BE2C (cell line): ENCODE measurements at regions not wholly inside any gene's neighbourhood (a gene's known extent, or its start where the extent isn't known, plus 50 kb on each side); places are given as distances from the start of the nearest gene placed in this dataset.

Experiments
- DNase-seq: peaks from one replicate; pipeline ENCODE4 v3.0.0-alpha.2; 2020
- H3K27me3 ChIP-seq: fragments of 250-450 bp; sonication (Bioruptor Pico); 2 replicates; pipeline ENCODE4 v1.5.1; 2020; ENCODE audit warnings: mild to moderate bottlenecking
- H3K36me3 ChIP-seq: fragments of 250-450 bp; sonication (Bioruptor Pico); 2 replicates; pipeline ENCODE4 v1.5.1; 2020; ENCODE audit warnings: mild to moderate bottlenecking
- H3K4me1 ChIP-seq: fragments of 250-450 bp; sonication (Bioruptor Pico); 2 replicates; pipeline ENCODE4 v1.5.1; 2020
- H3K4me3 ChIP-seq: 2 replicates; pipeline ENCODE4 v1.5.1; 2011; ENCODE audit warnings: low read depth, low read length
- H3K9me3 ChIP-seq: fragments of 250-450 bp; sonication (Bioruptor Pico); 2 replicates; pipeline ENCODE4 v1.5.1; 2020
- TF ChIP-seq, protein P1 (sequence below): IDR thresholded peaks from 2 replicates; pipeline ENCODE4 v1.5.1; 2012; ENCODE audit warnings: mild to moderate bottlenecking, low read depth, low read length

GRCh38 chr6:117072134-117072533 is 193.2 kb upstream of the VGLL2 start:
- H3K36me3 ChIP-seq: no peaks in the 10 kb centered on the region
- H3K4me1 ChIP-seq: no peaks in the 10 kb centered on the region
- TF ChIP-seq, protein P1, sequence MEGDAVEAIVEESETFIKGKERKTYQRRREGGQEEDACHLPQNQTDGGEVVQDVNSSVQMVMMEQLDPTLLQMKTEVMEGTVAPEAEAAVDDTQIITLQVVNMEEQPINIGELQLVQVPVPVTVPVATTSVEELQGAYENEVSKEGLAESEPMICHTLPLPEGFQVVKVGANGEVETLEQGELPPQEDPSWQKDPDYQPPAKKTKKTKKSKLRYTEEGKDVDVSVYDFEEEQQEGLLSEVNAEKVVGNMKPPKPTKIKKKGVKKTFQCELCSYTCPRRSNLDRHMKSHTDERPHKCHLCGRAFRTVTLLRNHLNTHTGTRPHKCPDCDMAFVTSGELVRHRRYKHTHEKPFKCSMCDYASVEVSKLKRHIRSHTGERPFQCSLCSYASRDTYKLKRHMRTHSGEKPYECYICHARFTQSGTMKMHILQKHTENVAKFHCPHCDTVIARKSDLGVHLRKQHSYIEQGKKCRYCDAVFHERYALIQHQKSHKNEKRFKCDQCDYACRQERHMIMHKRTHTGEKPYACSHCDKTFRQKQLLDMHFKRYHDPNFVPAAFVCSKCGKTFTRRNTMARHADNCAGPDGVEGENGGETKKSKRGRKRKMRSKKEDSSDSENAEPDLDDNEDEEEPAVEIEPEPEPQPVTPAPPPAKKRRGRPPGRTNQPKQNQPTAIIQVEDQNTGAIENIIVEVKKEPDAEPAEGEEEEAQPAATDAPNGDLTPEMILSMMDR: no peak
- H3K4me3 ChIP-seq: no peak overlapping the region
- no peaks in the 10 kb centered on the region for H3K9me3 ChIP-seq
- H3K27me3 ChIP-seq: no peaks in the 10 kb centered on the region
- peak; percentile 10 for DNase-seq

- TF ChIP-seq, protein P1: no peak
- no peak for DNase-seq
- Histone ChIP-seq H3K36me3 (no peaks in the 10 kb centered on the region), H3K4me1 (no peaks in the 10 kb centered on the region), H3K9me3 (no peaks in the 10 kb centered on the region), H3K27me3 (no peaks in the 10 kb centered on the region), H3K4me3 (no peak overlapping the region)
These were observed 192.6 kb upstream of the VGLL2 start for GRCh38 chr6:117072781-117073180.

DNA sequence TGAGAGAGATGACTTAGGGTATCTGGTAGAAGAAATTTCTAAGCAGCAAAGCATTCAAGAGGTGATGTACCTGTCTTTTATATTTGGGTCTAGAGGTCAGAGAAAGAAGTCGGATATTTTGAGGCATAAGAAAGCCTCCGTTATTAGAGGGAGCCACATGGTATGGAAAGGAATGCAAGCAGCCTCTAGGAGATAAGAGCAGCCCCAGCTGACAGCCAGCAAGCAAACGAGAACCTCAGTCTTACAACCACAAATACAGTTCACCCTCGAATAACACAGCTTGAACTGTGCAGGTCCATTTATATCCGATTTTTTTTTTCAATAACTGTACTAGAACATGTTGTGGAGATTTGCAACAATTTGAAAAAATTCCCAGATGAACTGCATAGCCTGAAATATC is 190.7 kb upstream of the VGLL2 start:
- Histone ChIP-seq H3K4me3 (no peak overlapping the region), H3K27me3 (no peaks in the 10 kb centered on the region), H3K9me3 (no peaks in the 10 kb centered on the region), H3K4me1 (no peaks in the 10 kb centered on the region), H3K36me3 (no peaks in the 10 kb centered on the region)
- TF ChIP-seq, protein P1: no peak
- no peak for DNase-seq

- Histone ChIP-seq H3K27me3 (no peaks in the 10 kb centered on the region), H3K4me3 (no peak overlapping the region), H3K4me1 (no peaks in the 10 kb centered on the region), H3K36me3 (no peaks in the 10 kb centered on the region), H3K9me3 (no peaks in the 10 kb centered on the region)
- TF ChIP-seq, protein P1: no peak
- DNase-seq: no peak
These were observed 190.1 kb upstream of the VGLL2 start for GRCh38 chr6:117075218-117075617.

- no peaks in the 10 kb centered on the region for H3K4me1 ChIP-seq
- no peaks in the 10 kb centered on the region for H3K9me3 ChIP-seq
- DNase-seq: no peak
- no peaks in the 10 kb centered on the region for H3K27me3 ChIP-seq
- H3K4me3 ChIP-seq: no peak overlapping the region
- H3K36me3 ChIP-seq: no peaks in the 10 kb centered on the region
- TF ChIP-seq, protein P1: no peak
These were observed 189.3 kb upstream of the VGLL2 start for GRCh38 chr6:117076076-117076475.

GRCh38 chr6:117077300-117077699 is 188.1 kb upstream of the VGLL2 start:
- no peak overlapping the region for H3K4me3 ChIP-seq
- no peak for DNase-seq
- no peaks in the 10 kb centered on the region for H3K27me3 ChIP-seq
- no peaks in the 10 kb centered on the region for H3K9me3 ChIP-seq
- TF ChIP-seq, protein P1: no peak
- H3K4me1 ChIP-seq: no peaks in the 10 kb centered on the region
- H3K36me3 ChIP-seq: no peaks in the 10 kb centered on the region
